GM19397 (cell line): ENCODE measurements at regions not wholly inside any gene's neighbourhood (a gene's known extent, or its start where the extent isn't known, plus 50 kb on each side); places are given as distances from the start of the nearest gene placed in this dataset.

Experiments
- ATAC-seq: cut with Tn5 transposase; IDR thresholded peaks from one replicate; pipeline ENCODE4 v1.9.1; 2021; ENCODE audit warnings: mild to moderate bottlenecking, moderate library complexity; ENCODE audit not compliant: unreplicated experiment

GRCh38 chr22:48960980-48961660 lies 866.6 kb downstream of the BRD1 start:
- ATAC-seq = no peak

GRCh38 chr22:48960576-48960975 lies 867.1 kb downstream of the BRD1 start:
- ATAC-seq = no peak

- no peak for ATAC-seq
Observed at GRCh38 chr22:48959496-48959895, 868.2 kb downstream of the BRD1 start.

GRCh38 chr22:48957987-48958321 lies 869.7 kb downstream of the BRD1 start:
- ATAC-seq = no peak

GRCh38 chr22:48957311-48957986 lies 870.2 kb downstream of the BRD1 start:
- no peak for ATAC-seq

- ATAC-seq = no peak
Observed at GRCh38 chr22:48955351-48956311, 872.0 kb downstream of the BRD1 start.

- ATAC-seq = no peak
Observed at GRCh38 chr22:48954781-48955311, 872.8 kb downstream of the BRD1 start.

- ATAC-seq = no peak
Observed at GRCh38 chr22:48953830-48954229, 873.8 kb downstream of the BRD1 start.

- ATAC-seq = no peak
Observed at GRCh38 chr22:48953103-48953720, 874.5 kb downstream of the BRD1 start.

GRCh38 chr22:48952256-48953102 lies 875.2 kb downstream of the BRD1 start:
- no peak for ATAC-seq

GRCh38 chr22:48951836-48952235 lies 875.8 kb downstream of the BRD1 start:
- no peak for ATAC-seq

- ATAC-seq = no peak
Observed at GRCh38 chr22:48950151-48950915, 877.3 kb downstream of the BRD1 start.

- ATAC-seq = no peak
Observed at GRCh38 chr22:48949375-48950149, 878.1 kb downstream of the BRD1 start.

GRCh38 chr22:48948575-48949170 lies 879.0 kb downstream of the BRD1 start:
- ATAC-seq = no peak

GRCh38 chr22:48947636-48948035 lies 880.0 kb downstream of the BRD1 start:
- no peak for ATAC-seq

GRCh38 chr22:48945621-48946458 lies 881.8 kb downstream of the BRD1 start:
- ATAC-seq = no peak
